WERI-Rb-1 (cell line): ENCODE measurements at regions not wholly inside any gene's neighbourhood (a gene's known extent, or its start where the extent isn't known, plus 50 kb on each side); places are given as distances from the start of the nearest gene placed in this dataset.

Source experiments
- DNase-seq: peaks from one replicate; pipeline ENCODE4 v3.0.0-alpha.2; 2020
- H3K27ac ChIP-seq: fragments of 250-450 bp; sonication (Bioruptor Pico); 2 replicates; pipeline ENCODE4 v1.5.1; 2020; ENCODE audit warnings: mild to moderate bottlenecking, moderate library complexity
- H3K27me3 ChIP-seq: fragments of 250-450 bp; sonication (Bioruptor Pico); 2 replicates; pipeline ENCODE4 v1.5.1; 2021; ENCODE audit warnings: mild to moderate bottlenecking, low read depth, moderate library complexity; ENCODE audit not compliant: insufficient read depth, severe bottlenecking
- H3K36me3 ChIP-seq: fragments of 250-450 bp; sonication (Bioruptor Pico); 2 replicates; pipeline ENCODE4 v1.5.1; 2020; ENCODE audit warnings: mild to moderate bottlenecking, moderate library complexity
- H3K4me3 ChIP-seq: 2 replicates; pipeline ENCODE4 v1.5.1; 2011; ENCODE audit warnings: low read depth, mild to moderate bottlenecking, control low read depth, low read length
- H3K9me3 ChIP-seq: fragments of 250-450 bp; sonication (Bioruptor Pico); 2 replicates; pipeline ENCODE4 v1.5.1; 2021; ENCODE audit warnings: mild to moderate bottlenecking, moderate library complexity; ENCODE audit not compliant: severe bottlenecking
- CTCF ChIP-seq: IDR thresholded peaks from 2 replicates; pipeline ENCODE4 v1.5.1; 2011; ENCODE audit warnings: low read depth, mild to moderate bottlenecking, control low read depth, inconsistent platforms, low read length

GRCh38 chrX:69303231-69303630 lies 138.0 kb upstream of the PJA1 start:
- H3K9me3 ChIP-seq, result no peaks in the 10 kb centered on the region
- no peak overlapping the region for H3K27ac ChIP-seq
- no peaks in the 10 kb centered on the region for H3K36me3 ChIP-seq
- H3K4me3 ChIP-seq, result no peak overlapping the region
- no peak for DNase-seq
- peaks cover 11% of the 10 kb centered on the region for H3K27me3 ChIP-seq
- no peak for TF ChIP-seq CTCF

- no peak overlapping the region for H3K4me3 ChIP-seq
- DNase-seq, result no peak
Observed at GRCh38 chrX:69299951-69300714, 134.9 kb upstream of the PJA1 start.

GRCh38 chrX:69299285-69299684 lies 134.0 kb upstream of the PJA1 start:
- Histone ChIP-seq H3K36me3 (no peaks in the 10 kb centered on the region), H3K27me3 (peaks cover 2% of the 10 kb centered on the region), H3K27ac (no peak overlapping the region), H3K4me3 (no peak overlapping the region), H3K9me3 (no peaks in the 10 kb centered on the region)
- no peak for DNase-seq
- TF ChIP-seq CTCF, result no peak

More at GRCh38 chrX:69299951-69300714, 134.9 kb upstream of the PJA1 start:
- no peaks in the 10 kb centered on the region for H3K36me3 ChIP-seq
- H3K9me3 ChIP-seq, result no peaks in the 10 kb centered on the region
- TF ChIP-seq CTCF, result no peak
- no peak overlapping the region for H3K27ac ChIP-seq
- peaks cover 2% of the 10 kb centered on the region for H3K27me3 ChIP-seq

- Histone ChIP-seq H3K27me3 (peaks cover 2% of the 10 kb centered on the region), H3K36me3 (no peaks in the 10 kb centered on the region), H3K4me3 (no peak overlapping the region), H3K9me3 (no peaks in the 10 kb centered on the region), H3K27ac (no peak overlapping the region)
- DNase-seq, result no peak
- no peak for TF ChIP-seq CTCF
Observed at GRCh38 chrX:69298466-69299140, 133.3 kb upstream of the PJA1 start.

- Histone ChIP-seq H3K4me3 (no peak overlapping the region), H3K27me3 (peaks cover 4% of the 10 kb centered on the region), H3K9me3 (no peaks in the 10 kb centered on the region), H3K27ac (no peak overlapping the region), H3K36me3 (no peaks in the 10 kb centered on the region)
- TF ChIP-seq CTCF, result no peak
- DNase-seq, result no peak
Observed at GRCh38 chrX:69297506-69297905, 132.3 kb upstream of the PJA1 start.
